SK-N-SH (cell line): ENCODE measurements at regions not wholly inside any gene's neighbourhood (a gene's known extent, or its start where the extent isn't known, plus 50 kb on each side); places are given as distances from the start of the nearest gene placed in this dataset.

Experiments used
- CTCF ChIA-PET: fragments of 300-600, 350-600 bp; formaldehyde crosslinking; extraction: SDS; loops from one replicate; lab custom pipeline; 2021; lab: Yijun Ruan, JAX
- POLR2A ChIA-PET: fragments of 350-600 bp; sonication (Branson Sonifier 250); formaldehyde crosslinking; extraction: SDS; loops from one replicate; lab custom pipeline; 2020; ENCODE audit warnings: antibody characterized with exemption, inconsistent platforms; lab: Yijun Ruan, JAX
- DNase-seq: peaks from one replicate; pipeline ENCODE4 v3.0.0; 2012
- H2AFZ ChIP-seq: fragments of 200-600 bp; sonication (generic); 2 replicates; pipeline ENCODE4 v1.8.1; 2016; ENCODE audit warnings: antibody characterized with exemption, mild to moderate bottlenecking, low read depth
- H3F3A ChIP-seq: fragments of 200-600 bp; sonication (generic); replicated peaks from 2 replicates; pipeline ENCODE3; 2016; ENCODE audit warnings: antibody characterized with exemption, mild to moderate bottlenecking; ENCODE audit not compliant: insufficient read depth
- H3K27ac ChIP-seq, 2 experiments: fragments of 200-500 bp in 1 of 2; fragments of 200-600 bp in 1 of 2; sonication (Bioruptor generic) in 1 of 2; sonication (generic), shearing (Covaris generic) in 1 of 2; 2 replicates each; pipeline versions ENCODE4 v1.5.1 to v1.6.1; 2014 to 2016; ENCODE audit warnings: low read depth in 2 of 2, inconsistent platforms in 1 of 2, low read length in 1 of 2, mild to moderate bottlenecking in 1 of 2, mixed read lengths in 1 of 2
- H3K27me3 ChIP-seq: fragments of 200-600 bp; sonication (generic), shearing (Covaris generic); 2 replicates; pipeline ENCODE4 v1.6.1; 2016; ENCODE audit warnings: mixed run types; ENCODE audit not compliant: insufficient read depth
- H3K36me3 ChIP-seq, 2 experiments: fragments of 200-500 bp in 1 of 2; fragments of 200-600 bp in 1 of 2; sonication (Bioruptor generic) in 1 of 2; sonication (generic) in 1 of 2; replicated peaks in 1 of 2; 2 replicates each; pipeline versions ENCODE3 to v1.5.1; 2014 to 2016; ENCODE audit warnings: low read length in 1 of 2, mild to moderate bottlenecking in 1 of 2; ENCODE audit not compliant: insufficient read depth in 2 of 2, control insufficient read depth in 1 of 2
- H3K4me1 ChIP-seq, 2 experiments: fragments of 200-500 bp in 1 of 2; fragments of 200-600 bp in 1 of 2; sonication (Bioruptor generic) in 1 of 2; sonication (generic), shearing (Covaris generic) in 1 of 2; 2 replicates each; pipeline versions ENCODE4 v1.5.1 to v1.6.1; 2014 to 2016; ENCODE audit warnings: low read depth in 1 of 2, low read length in 1 of 2, mixed run types in 1 of 2; ENCODE audit not compliant: insufficient read depth in 2 of 2, control insufficient read depth in 1 of 2
- H3K4me2 ChIP-seq: fragments of 200-600 bp; sonication (generic), shearing (Covaris generic); 2 replicates; pipeline ENCODE4 v1.6.1; 2017; ENCODE audit warnings: mixed run types
- H3K4me3 ChIP-seq, 2 experiments: fragments of 200-500 bp in 1 of 2; fragments of 200-600 bp in 1 of 2; sonication (Bioruptor generic) in 1 of 2; sonication (generic), shearing (Covaris generic) in 1 of 2; 2 replicates each; pipeline versions ENCODE4 v1.5.1 to v1.8.1; 2014 to 2016; ENCODE audit warnings: low read depth in 2 of 2, inconsistent platforms in 1 of 2, low read length in 1 of 2, mild to moderate bottlenecking in 1 of 2, mixed read lengths in 1 of 2, moderate library complexity in 1 of 2
- H3K79me2 ChIP-seq: fragments of 200-600 bp; sonication (generic); 2 replicates; pipeline ENCODE4 v1.8.1; 2017; ENCODE audit warnings: mild to moderate bottlenecking; ENCODE audit not compliant: insufficient read depth
- H3K9ac ChIP-seq: fragments of 200-600 bp; sonication (generic); 2 replicates; pipeline ENCODE4 v1.6.1; 2017; ENCODE audit warnings: mixed run types
- H3K9me2 ChIP-seq: fragments of 200-600 bp; sonication (generic); 2 replicates; pipeline ENCODE4 v1.6.1; 2017; ENCODE audit warnings: mixed run types
- H3K9me3 ChIP-seq: fragments of 200-600 bp; sonication (generic); 2 replicates; pipeline ENCODE4 v1.6.1; 2017; ENCODE audit warnings: mixed run types, mild to moderate bottlenecking, moderate library complexity
- H4K20me1 ChIP-seq: fragments of 200-600 bp; sonication (generic); 2 replicates; pipeline ENCODE4 v1.6.1; 2017; ENCODE audit warnings: mild to moderate bottlenecking, mixed run types; ENCODE audit not compliant: insufficient read depth
- CHD2 ChIP-seq: fragments of 150-350 bp; IDR thresholded peaks from 2 replicates; pipeline ENCODE4 v1.6.1; 2018; ENCODE audit warnings: low read length; ENCODE audit not compliant: partially characterized antibody
- ELF1 ChIP-seq: IDR thresholded peaks from 2 replicates; pipeline ENCODE4 v1.4.0; 2012
- EP300 ChIP-seq, 2 experiments: IDR thresholded peaks; 2 replicates each; pipeline versions ENCODE4 v1.4.0 to v1.6.1; 2012; ENCODE audit warnings: borderline replicate concordance in 1 of 2, low read depth in 1 of 2, low read length in 1 of 2
- EZH2phosphoT487 ChIP-seq: fragments of 200-600 bp; sonication (generic); IDR thresholded peaks from 2 replicates; pipeline ENCODE4 v1.6.1; 2017; ENCODE audit warnings: low read depth, mixed run types, mild to moderate bottlenecking, antibody characterized with exemption, moderate library complexity, borderline replicate concordance
- FOSL2 ChIP-seq: IDR thresholded peaks from 2 replicates; pipeline ENCODE4 v1.4.0; 2012; ENCODE audit warnings: low read depth, mild to moderate bottlenecking, moderate library complexity, borderline replicate concordance
- FOXJ3 ChIP-seq: sonication (generic); formaldehyde crosslinking; IDR thresholded peaks from 2 replicates; pipeline ENCODE4 v1.5.1; 2020; ENCODE audit warnings: mild to moderate bottlenecking, missing genetic modification reagents
- FOXM1 ChIP-seq: IDR thresholded peaks from 2 replicates; pipeline ENCODE4 v1.4.0; 2012; ENCODE audit warnings: low read depth, mild to moderate bottlenecking
- GATA2 ChIP-seq: sonication (generic); formaldehyde crosslinking; IDR thresholded peaks from 2 replicates; pipeline ENCODE4 v1.5.0; 2020; ENCODE audit warnings: mild to moderate bottlenecking, missing genetic modification reagents
- JUND ChIP-seq: IDR thresholded peaks from 2 replicates; pipeline ENCODE4 v1.4.0; 2012
- MXI1 ChIP-seq: IDR thresholded peaks from 2 replicates; pipeline ENCODE4 v1.6.1; 2012; ENCODE audit warnings: mild to moderate bottlenecking, low read depth, low read length, improper control_type of control experiment
- NFIC ChIP-seq: IDR thresholded peaks from 2 replicates; pipeline ENCODE4 v1.4.0; 2012; ENCODE audit warnings: borderline replicate concordance
- NRF1 ChIP-seq: IDR thresholded peaks from 2 replicates; pipeline ENCODE4 v1.6.1; 2012; ENCODE audit warnings: low read depth, mild to moderate bottlenecking, low read length
- PBX3 ChIP-seq: IDR thresholded peaks from 2 replicates; pipeline ENCODE4; 2012
- POLR2AphosphoS5 ChIP-seq: IDR thresholded peaks from 2 replicates; pipeline ENCODE4 v1.6.1; 2012; ENCODE audit warnings: low read depth, low read length
- RAD21 ChIP-seq: IDR thresholded peaks from 2 replicates; pipeline ENCODE4 v1.6.1; 2012; ENCODE audit warnings: mild to moderate bottlenecking, low read length
- RFX5 ChIP-seq: IDR thresholded peaks from 2 replicates; pipeline ENCODE4 v1.6.1; 2012; ENCODE audit warnings: mild to moderate bottlenecking, improper control_type of control experiment, low read length
- RXRA ChIP-seq: IDR thresholded peaks from 2 replicates; pipeline ENCODE4 v1.4.0; 2012; ENCODE audit warnings: low read depth, mild to moderate bottlenecking, borderline replicate concordance
- TAF1 ChIP-seq: IDR thresholded peaks from 2 replicates; pipeline ENCODE4 v1.6.1; 2012; ENCODE audit warnings: low read depth, mild to moderate bottlenecking, low read length, moderate library complexity, borderline replicate concordance
- TCF12 ChIP-seq: IDR thresholded peaks from 2 replicates; pipeline ENCODE4 v1.4.0; 2012
- TEAD4 ChIP-seq: IDR thresholded peaks from 2 replicates; pipeline ENCODE4 v1.4.0; 2012; ENCODE audit warnings: mild to moderate bottlenecking, borderline replicate concordance; ENCODE audit not compliant: insufficient read depth
- YY1 ChIP-seq: IDR thresholded peaks from 2 replicates; pipeline ENCODE4 v1.4.0; 2012; ENCODE audit warnings: low read depth, mild to moderate bottlenecking
- ZBTB33 ChIP-seq: IDR thresholded peaks from 2 replicates; pipeline ENCODE4 v1.4.0; 2012; ENCODE audit warnings: low read depth, borderline replicate concordance
- WGBS: methylation state at CpG from one replicate; pipeline ENCODE4 v1.1.6; 2017; ENCODE audit warnings: low lambda C conversion rate; 5-methylcytosine and 5-hydroxymethylcytosine counted together
- TF ChIP-seq, protein P1 (sequence below): fragments of 150-350 bp; IDR thresholded peaks from 2 replicates; pipeline ENCODE4 v1.6.1; 2016; ENCODE audit warnings: mild to moderate bottlenecking, low read depth, low read length
- TF ChIP-seq, protein P2 (sequence below): IDR thresholded peaks from 2 replicates; pipeline ENCODE4 v1.4.0; 2012; ENCODE audit warnings: low read depth
- TF ChIP-seq, protein P3 (sequence below): IDR thresholded peaks from 2 replicates; pipeline ENCODE4 v1.4.0; 2012; ENCODE audit warnings: low read depth, borderline replicate concordance
- TF ChIP-seq, protein P4 (sequence below): IDR thresholded peaks from 2 replicates; pipeline ENCODE4 v1.6.1; 2012; ENCODE audit warnings: mild to moderate bottlenecking, low read depth, low read length, moderate library complexity

- H3K9ac ChIP-seq: no peak overlapping the region
- POLR2A ChIA-PET: no interaction called here
- no peaks in the 10 kb centered on the region for H3F3A ChIP-seq
- no peaks in the 10 kb centered on the region for H3K36me3 ChIP-seq
- WGBS: 10% methylated on average over 1 of the region's 1 CpG
- H3K4me1 ChIP-seq: peaks cover 0 to 4% of the 10 kb centered on the region in 2 experiments; a peak in 1 of 4 replicates
- no peak overlapping the region for H3K4me3 ChIP-seq
- no peaks in the 10 kb centered on the region for H3K79me2 ChIP-seq
- 0 out of 2 replicates have a peak overlapping the region, but pooled peaks have one; percentile 12 for H3K4me2 ChIP-seq
- no peaks in the 10 kb centered on the region for H3K27me3 ChIP-seq
- H3K9me3 ChIP-seq: no peaks in the 10 kb centered on the region
- H2AFZ ChIP-seq: no peak overlapping the region
- no peak for DNase-seq
- peak overlapping the region in 1 of 2 experiments; percentile 47; a peak in 2 of 4 replicates for H3K27ac ChIP-seq
- H3K9me2 ChIP-seq: no peaks in the 10 kb centered on the region
- CTCF ChIA-PET: interaction anchor here (0.7 kb wide), 1 partner anchor 36 kb away, joined by 3 read pairs; no protein-coding TSS in a partner anchor
- no peaks in the 10 kb centered on the region for H4K20me1 ChIP-seq
- TF ChIP-seq, protein P1, sequence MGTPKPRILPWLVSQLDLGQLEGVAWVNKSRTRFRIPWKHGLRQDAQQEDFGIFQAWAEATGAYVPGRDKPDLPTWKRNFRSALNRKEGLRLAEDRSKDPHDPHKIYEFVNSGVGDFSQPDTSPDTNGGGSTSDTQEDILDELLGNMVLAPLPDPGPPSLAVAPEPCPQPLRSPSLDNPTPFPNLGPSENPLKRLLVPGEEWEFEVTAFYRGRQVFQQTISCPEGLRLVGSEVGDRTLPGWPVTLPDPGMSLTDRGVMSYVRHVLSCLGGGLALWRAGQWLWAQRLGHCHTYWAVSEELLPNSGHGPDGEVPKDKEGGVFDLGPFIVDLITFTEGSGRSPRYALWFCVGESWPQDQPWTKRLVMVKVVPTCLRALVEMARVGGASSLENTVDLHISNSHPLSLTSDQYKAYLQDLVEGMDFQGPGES: no peak
- TF ChIP-seq NRF1: no peak
- peak; percentile 75 for TF ChIP-seq JUND
- TF ChIP-seq, protein P2, sequence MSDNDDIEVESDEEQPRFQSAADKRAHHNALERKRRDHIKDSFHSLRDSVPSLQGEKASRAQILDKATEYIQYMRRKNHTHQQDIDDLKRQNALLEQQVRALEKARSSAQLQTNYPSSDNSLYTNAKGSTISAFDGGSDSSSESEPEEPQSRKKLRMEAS: no peak
- no peak for TF ChIP-seq FOXJ3 (CRISPR knock-in tag)
- TF ChIP-seq ELF1: no peak
- TF ChIP-seq YY1: no peak
- TF ChIP-seq POLR2AphosphoS5: peak; percentile 31; the same call in 1 of the 2 replicates
- peak; percentile 82 for TF ChIP-seq TCF12
- TF ChIP-seq GATA2 (CRISPR knock-in tag): no peak
- TF ChIP-seq EZH2phosphoT487: no peak
- no peak for TF ChIP-seq RXRA
- no peak for TF ChIP-seq MXI1
- peak; percentile 48; the same call in 1 of the 2 replicates for TF ChIP-seq NFIC
- TF ChIP-seq TEAD4: no peak
- no peak for TF ChIP-seq CHD2
- no peak for TF ChIP-seq FOXM1
- TF ChIP-seq, protein P3, sequence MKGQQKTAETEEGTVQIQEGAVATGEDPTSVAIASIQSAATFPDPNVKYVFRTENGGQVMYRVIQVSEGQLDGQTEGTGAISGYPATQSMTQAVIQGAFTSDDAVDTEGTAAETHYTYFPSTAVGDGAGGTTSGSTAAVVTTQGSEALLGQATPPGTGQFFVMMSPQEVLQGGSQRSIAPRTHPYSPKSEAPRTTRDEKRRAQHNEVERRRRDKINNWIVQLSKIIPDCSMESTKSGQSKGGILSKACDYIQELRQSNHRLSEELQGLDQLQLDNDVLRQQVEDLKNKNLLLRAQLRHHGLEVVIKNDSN: no peak
- TF ChIP-seq TAF1: no peak
- TF ChIP-seq EP300 (IDR thresholded peaks at IDR 0.05; ENCODE audit: borderline replicate concordance in 1 of 2, low read depth in 1 of 2, low read length in 1 of 2): peak in 1 of 2 experiments; percentile 48; a peak in 1 of 4 replicates
- TF ChIP-seq FOSL2: peak; percentile 79
- no peak for TF ChIP-seq RAD21
- TF ChIP-seq, protein P4, sequence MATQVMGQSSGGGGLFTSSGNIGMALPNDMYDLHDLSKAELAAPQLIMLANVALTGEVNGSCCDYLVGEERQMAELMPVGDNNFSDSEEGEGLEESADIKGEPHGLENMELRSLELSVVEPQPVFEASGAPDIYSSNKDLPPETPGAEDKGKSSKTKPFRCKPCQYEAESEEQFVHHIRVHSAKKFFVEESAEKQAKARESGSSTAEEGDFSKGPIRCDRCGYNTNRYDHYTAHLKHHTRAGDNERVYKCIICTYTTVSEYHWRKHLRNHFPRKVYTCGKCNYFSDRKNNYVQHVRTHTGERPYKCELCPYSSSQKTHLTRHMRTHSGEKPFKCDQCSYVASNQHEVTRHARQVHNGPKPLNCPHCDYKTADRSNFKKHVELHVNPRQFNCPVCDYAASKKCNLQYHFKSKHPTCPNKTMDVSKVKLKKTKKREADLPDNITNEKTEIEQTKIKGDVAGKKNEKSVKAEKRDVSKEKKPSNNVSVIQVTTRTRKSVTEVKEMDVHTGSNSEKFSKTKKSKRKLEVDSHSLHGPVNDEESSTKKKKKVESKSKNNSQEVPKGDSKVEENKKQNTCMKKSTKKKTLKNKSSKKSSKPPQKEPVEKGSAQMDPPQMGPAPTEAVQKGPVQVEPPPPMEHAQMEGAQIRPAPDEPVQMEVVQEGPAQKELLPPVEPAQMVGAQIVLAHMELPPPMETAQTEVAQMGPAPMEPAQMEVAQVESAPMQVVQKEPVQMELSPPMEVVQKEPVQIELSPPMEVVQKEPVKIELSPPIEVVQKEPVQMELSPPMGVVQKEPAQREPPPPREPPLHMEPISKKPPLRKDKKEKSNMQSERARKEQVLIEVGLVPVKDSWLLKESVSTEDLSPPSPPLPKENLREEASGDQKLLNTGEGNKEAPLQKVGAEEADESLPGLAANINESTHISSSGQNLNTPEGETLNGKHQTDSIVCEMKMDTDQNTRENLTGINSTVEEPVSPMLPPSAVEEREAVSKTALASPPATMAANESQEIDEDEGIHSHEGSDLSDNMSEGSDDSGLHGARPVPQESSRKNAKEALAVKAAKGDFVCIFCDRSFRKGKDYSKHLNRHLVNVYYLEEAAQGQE: no peak
- TF ChIP-seq PBX3: peak; percentile 71
- TF ChIP-seq RFX5: no peak
- no peak for TF ChIP-seq ZBTB33
Observed at GRCh38 chr1:56068908-56069307, 510.5 kb downstream of the PLPP3 start.
